Smooth muscle cell (in vitro differentiated cells): ENCODE measurements at regions not wholly inside any gene's neighbourhood (a gene's known extent, or its start where the extent isn't known, plus 50 kb on each side); places are given as distances from the start of the nearest gene placed in this dataset.
A peak's percentile ranks its signal among the peaks of the same experiment; 100 is the strongest.

Source experiments
- DNase-seq: peaks from one replicate; lab custom pipeline; 2025; ENCODE audit not compliant: unreplicated experiment; lab: John Stamatoyannopoulos, UW
- H2AFZ ChIP-seq: fragments of 200-600 bp; sonication (generic); 2 replicates; pipeline ENCODE4 v1.6.0; 2016; ENCODE audit warnings: antibody characterized with exemption, low read depth, mild to moderate bottlenecking
- H3F3A ChIP-seq: fragments of 200-600 bp; sonication (generic); 2 replicates; pipeline ENCODE4 v1.6.0; 2017; ENCODE audit warnings: antibody characterized with exemption, low read depth
- H3K27ac ChIP-seq: fragments of 200-600 bp; sonication (generic); 2 replicates; pipeline ENCODE4 v1.5.1; 2016; ENCODE audit warnings: low read depth, mild to moderate bottlenecking
- H3K27me3 ChIP-seq: fragments of 200-600 bp; sonication (generic); 2 replicates; pipeline ENCODE4 v1.6.1; 2016; ENCODE audit warnings: low read depth, mild to moderate bottlenecking
- H3K36me3 ChIP-seq: fragments of 200-600 bp; sonication (generic); 2 replicates; pipeline ENCODE4 v1.5.1; 2016; ENCODE audit warnings: low read depth
- H3K4me1 ChIP-seq: fragments of 200-600 bp; sonication (generic); 2 replicates; pipeline ENCODE4 v1.5.1; 2016; ENCODE audit warnings: low read depth
- H3K4me2 ChIP-seq: fragments of 200-600 bp; sonication (generic); 2 replicates; pipeline ENCODE4 v1.6.0; 2016; ENCODE audit warnings: mild to moderate bottlenecking
- H3K4me3 ChIP-seq: fragments of 200-600 bp; sonication (generic); 2 replicates; pipeline ENCODE4 v1.5.1; 2016; ENCODE audit warnings: mild to moderate bottlenecking
- H3K79me2 ChIP-seq: fragments of 200-600 bp; sonication (generic); 2 replicates; pipeline ENCODE4 v1.6.0; 2016; ENCODE audit warnings: low read depth, mild to moderate bottlenecking
- H3K9ac ChIP-seq: fragments of 200-600 bp; sonication (generic); 2 replicates; pipeline ENCODE4 v1.6.0; 2016; ENCODE audit warnings: low read depth
- H3K9me3 ChIP-seq: fragments of 200-600 bp; sonication (generic); replicated peaks from 2 replicates; pipeline ENCODE4 v1.5.1; 2016; ENCODE audit warnings: low read depth
- H4K20me1 ChIP-seq: fragments of 200-600 bp; sonication (generic); 2 replicates; pipeline ENCODE4 v1.6.0; 2016; ENCODE audit warnings: low read depth
- CTCF ChIP-seq: fragments of 200-600 bp; sonication (generic); IDR thresholded peaks from 2 replicates; pipeline ENCODE4 v1.5.1; 2017; ENCODE audit warnings: borderline replicate concordance, mild to moderate bottlenecking, antibody characterized with exemption; ENCODE audit not compliant: insufficient read depth, poor library complexity, severe bottlenecking
- WGBS: methylation state at CpG from one replicate; pipeline ENCODE4 v1.1.7; 2016; ENCODE audit warnings: low lambda C conversion rate; 5-methylcytosine and 5-hydroxymethylcytosine counted together

- Histone ChIP-seq H3F3A (no peaks in the 10 kb centered on the region), H3K4me3 (no peak overlapping the region), H3K4me1 (no peaks in the 10 kb centered on the region), H3K4me2 (no peak overlapping the region), H3K27me3 (no peaks in the 10 kb centered on the region), H3K36me3 (no peaks in the 10 kb centered on the region), H2AFZ (peak overlapping the region; percentile 74), H3K9me3 (peaks cover 4% of the 10 kb centered on the region), H4K20me1 (no peaks in the 10 kb centered on the region), H3K79me2 (no peaks in the 10 kb centered on the region), H3K9ac (no peak overlapping the region), H3K27ac (no peak overlapping the region)
- DNase-seq = no peak
- WGBS = 84% methylated on average over 13 of the region's 13 CpGs
- TF ChIP-seq CTCF = no peak
Measured at GRCh38 chr6:156029286-156029985, 573.8 kb upstream of the NOX3 start.

GRCh38 chr6:156028335-156029131, 572.9 kb upstream of the NOX3 start:
- Histone ChIP-seq H3K4me2 (no peak overlapping the region), H3K4me3 (no peak overlapping the region), H3K27me3 (no peaks in the 10 kb centered on the region), H3K9me3 (peaks cover 4% of the 10 kb centered on the region), H2AFZ (peak overlapping the region; percentile 74), H3F3A (no peaks in the 10 kb centered on the region), H3K27ac (peak overlapping the region; percentile 40), H3K4me1 (no peaks in the 10 kb centered on the region), H4K20me1 (no peaks in the 10 kb centered on the region), H3K9ac (no peak overlapping the region), H3K36me3 (no peaks in the 10 kb centered on the region), H3K79me2 (no peaks in the 10 kb centered on the region)
- WGBS = 58% methylated on average over 15 of the region's 15 CpGs
- DNase-seq = no peak
- TF ChIP-seq CTCF = no peak

- H3K9ac ChIP-seq = no peak overlapping the region
- TF ChIP-seq CTCF = no peak
- H3K27me3 ChIP-seq = no peaks in the 10 kb centered on the region
- no peak overlapping the region for H3K4me2 ChIP-seq
- H3K27ac ChIP-seq = no peak overlapping the region
- WGBS = 92% methylated on average over 3 of the region's 3 CpGs
- H3K9me3 ChIP-seq = peaks cover 4% of the 10 kb centered on the region
- H4K20me1 ChIP-seq = no peaks in the 10 kb centered on the region
- DNase-seq = no peak
- no peaks in the 10 kb centered on the region for H3K4me1 ChIP-seq
- peaks cover 6% of the 10 kb centered on the region for H3F3A ChIP-seq
- no peak overlapping the region for H2AFZ ChIP-seq
- no peaks in the 10 kb centered on the region for H3K79me2 ChIP-seq
- no peak overlapping the region for H3K4me3 ChIP-seq
- H3K36me3 ChIP-seq = no peaks in the 10 kb centered on the region
Measured at GRCh38 chr6:156027248-156027626, 571.6 kb upstream of the NOX3 start.
